HEK293 (cell line): ENCODE measurements at regions not wholly inside any gene's neighbourhood (a gene's known extent, or its start where the extent isn't known, plus 50 kb on each side); places are given as distances from the start of the nearest gene placed in this dataset.

ENCODE experiments used
- CTCF ChIA-PET: fragments of 350-600 bp; formaldehyde crosslinking; extraction: SDS; loops from one replicate; lab custom pipeline; 2021; ENCODE audit warnings: antibody characterized with exemption; lab: Yijun Ruan, JAX
- POLR2A ChIA-PET: fragments of 300-600 bp; formaldehyde crosslinking; extraction: SDS; loops from one replicate; lab custom pipeline; 2020; ENCODE audit warnings: antibody characterized with exemption, inconsistent platforms; lab: Yijun Ruan, JAX
- H3K27ac ChIP-seq: fragments of 200-500 bp; sonication (Bioruptor generic); 2 replicates; pipeline ENCODE4 v1.5.1; 2014; ENCODE audit warnings: low read depth, low read length, control low read depth, inconsistent platforms; ENCODE audit errors: extremely low read depth
- H3K36me3 ChIP-seq, 2 experiments: fragments of 200-500 bp in 1 of 2; sonication (Bioruptor generic) in 1 of 2; 1 replicate in 1 of 2; 2 replicates in 1 of 2; pipeline ENCODE4 v1.5.1; 2014 to 2017; ENCODE audit warnings: inconsistent platforms in 2 of 2, low read length in 2 of 2; ENCODE audit not compliant: control insufficient read depth in 2 of 2, insufficient read depth in 1 of 2
- H3K4me1 ChIP-seq: fragments of 200-500 bp; sonication (Bioruptor generic); 2 replicates; pipeline ENCODE4 v1.5.1; 2014; ENCODE audit warnings: mild to moderate bottlenecking, low read length, inconsistent platforms; ENCODE audit not compliant: control insufficient read depth, insufficient read depth
- H3K4me3 ChIP-seq: 2 replicates; pipeline ENCODE4 v1.5.1; 2011; ENCODE audit warnings: low read depth, mild to moderate bottlenecking, control low read depth, low read length, moderate library complexity
- H3K9me3 ChIP-seq: fragments of 200-500 bp; sonication (Bioruptor generic); 2 replicates; pipeline ENCODE4 v1.5.1; 2014; ENCODE audit warnings: low read depth, low read length, inconsistent platforms; ENCODE audit not compliant: control insufficient read depth, insufficient read depth
- GLIS2 ChIP-seq: fragments of 450-650 bp; formaldehyde crosslinking; IDR thresholded peaks from 2 replicates; pipeline ENCODE4 v1.5.1; 2016; ENCODE audit warnings: missing biosample characterization, missing genetic modification characterization
- KLF1 ChIP-seq: fragments of 450-650 bp; formaldehyde crosslinking; IDR thresholded peaks from 2 replicates; pipeline ENCODE4 v1.5.1; 2016; ENCODE audit warnings: missing biosample characterization, missing genetic modification characterization
- KLF16 ChIP-seq: fragments of 450-650 bp; formaldehyde crosslinking; IDR thresholded peaks from 2 replicates; pipeline ENCODE4 v1.5.1; 2017; ENCODE audit warnings: missing biosample characterization, missing genetic modification characterization
- ZBTB20 ChIP-seq: fragments of 450-650 bp; formaldehyde crosslinking; IDR thresholded peaks from 2 replicates; pipeline ENCODE4 v1.5.1; 2016; ENCODE audit warnings: missing biosample characterization, missing genetic modification characterization
- ZBTB26 ChIP-seq: fragments of 450-650 bp; formaldehyde crosslinking; optimal IDR thresholded peaks from 2 replicates; pipeline ENCODE3; 2016; ENCODE audit warnings: missing biosample characterization, mild to moderate bottlenecking, missing genetic modification characterization
- ZBTB6 ChIP-seq: fragments of 450-650 bp; formaldehyde crosslinking; IDR thresholded peaks from 2 replicates; pipeline ENCODE4 v1.5.1; 2017; ENCODE audit warnings: missing biosample characterization, missing genetic modification characterization
- ZFP3 ChIP-seq: fragments of 450-650 bp; formaldehyde crosslinking; IDR thresholded peaks from 2 replicates; pipeline ENCODE4 v1.5.1; 2016; ENCODE audit warnings: low read depth, missing biosample characterization, missing genetic modification characterization
- ZIC2 ChIP-seq: fragments of 450-650 bp; formaldehyde crosslinking; IDR thresholded peaks from 2 replicates; pipeline ENCODE4 v1.5.1; 2016; ENCODE audit warnings: missing biosample characterization, missing genetic modification characterization
- ZNF132 ChIP-seq: fragments of 450-650 bp; formaldehyde crosslinking; IDR thresholded peaks from 2 replicates; pipeline ENCODE4 v1.5.1; 2017; ENCODE audit warnings: missing biosample characterization, missing genetic modification characterization, borderline replicate concordance
- ZNF138 ChIP-seq: fragments of 450-650 bp; formaldehyde crosslinking; IDR thresholded peaks from 2 replicates; pipeline ENCODE4 v1.5.1; 2016; ENCODE audit warnings: missing biosample characterization, missing genetic modification characterization, borderline replicate concordance
- ZNF214 ChIP-seq: fragments of 450-650 bp; formaldehyde crosslinking; IDR thresholded peaks from 2 replicates; pipeline ENCODE4 v1.5.1; 2017; ENCODE audit warnings: missing biosample characterization, mild to moderate bottlenecking, missing genetic modification characterization, borderline replicate concordance
- ZNF24 ChIP-seq: fragments of 450-650 bp; formaldehyde crosslinking; IDR thresholded peaks from 2 replicates; pipeline ENCODE4 v1.5.1; 2016; ENCODE audit warnings: missing biosample characterization, missing genetic modification characterization
- ZNF26 ChIP-seq: fragments of 450-650 bp; formaldehyde crosslinking; IDR thresholded peaks from 2 replicates; pipeline ENCODE4 v1.5.1; 2016; ENCODE audit warnings: missing biosample characterization, missing genetic modification characterization
- ZNF302 ChIP-seq: fragments of 450-650 bp; formaldehyde crosslinking; IDR thresholded peaks from 2 replicates; pipeline ENCODE4 v1.5.1; 2016; ENCODE audit warnings: missing biosample characterization, missing genetic modification characterization, low read depth
- ZNF341 ChIP-seq: fragments of 450-650 bp; formaldehyde crosslinking; IDR thresholded peaks from 2 replicates; pipeline ENCODE4; 2016; ENCODE audit warnings: low read depth, missing biosample characterization, missing genetic modification characterization
- ZNF423 ChIP-seq: fragments of 450-650 bp; formaldehyde crosslinking; IDR thresholded peaks from 2 replicates; pipeline ENCODE4 v1.5.1; 2016; ENCODE audit warnings: missing biosample characterization, missing genetic modification characterization
- ZNF513 ChIP-seq: fragments of 450-650 bp; IDR thresholded peaks from 2 replicates; pipeline ENCODE4 v1.5.1; 2018; ENCODE audit warnings: missing biosample characterization, missing genetic modification characterization
- ZNF530 ChIP-seq: fragments of 450-650 bp; formaldehyde crosslinking; IDR thresholded peaks from 2 replicates; pipeline ENCODE4 v1.5.1; 2016; ENCODE audit warnings: low read depth, missing biosample characterization, missing genetic modification characterization
- ZNF624 ChIP-seq: fragments of 450-650 bp; formaldehyde crosslinking; IDR thresholded peaks from 2 replicates; pipeline ENCODE4 v1.5.1; 2017; ENCODE audit warnings: missing biosample characterization, missing genetic modification characterization
- ZNF626 ChIP-seq: fragments of 450-650 bp; sonication (Bioruptor Pico); formaldehyde crosslinking; IDR thresholded peaks from 2 replicates; pipeline ENCODE4 v1.5.1; 2018; ENCODE audit warnings: missing biosample characterization, missing genetic modification characterization, inconsistent platforms
- ZNF704 ChIP-seq: fragments of 450-650 bp; formaldehyde crosslinking; IDR thresholded peaks from 2 replicates; pipeline ENCODE4 v1.5.1; 2016; ENCODE audit warnings: missing biosample characterization, missing genetic modification characterization

GRCh38 chr2:215607766-215608165, 171.9 kb upstream of the FN1 start:
- POLR2A ChIA-PET, result no interaction called here
- Histone ChIP-seq H3K4me3 (no peak overlapping the region), H3K27ac (no peak overlapping the region), H3K36me3 (no peaks in the 10 kb centered on the region), H3K4me1 (no peaks in the 10 kb centered on the region), H3K9me3 (no peaks in the 10 kb centered on the region)
- CTCF ChIA-PET, result interaction anchor here (0.6 to 1.1 kb wide), 2 partner anchors 122 to 1638 kb away, joined by 3 to 4 read pairs; no protein-coding TSS in a partner anchor
- TF ChIP-seq ZNF513, result no peak
- no peak for TF ChIP-seq ZNF214
- no peak for TF ChIP-seq ZNF624 (tag by site-specific recombination)

GRCh38 chr2:215606219-215606618, 170.4 kb upstream of the FN1 start:
- no peaks in the 10 kb centered on the region for H3K4me1 ChIP-seq

GRCh38 chr2:215605214-215605613, 169.3 kb upstream of the FN1 start:
- Histone ChIP-seq H3K36me3 (no peaks in the 10 kb centered on the region), H3K4me1 (no peaks in the 10 kb centered on the region), H3K9me3 (no peaks in the 10 kb centered on the region), H3K4me3 (no peak overlapping the region)
- TF ChIP-seq ZNF132 (tag by site-specific recombination) (no peak), ZBTB26 (tag by site-specific recombination) (no peak), ZNF138 (tag by site-specific recombination) (no peak), ZNF302 (tag by site-specific recombination) (no peak), ZNF626 (no peak), ZNF530 (no peak), ZNF26 (no peak), KLF16 (tag by site-specific recombination) (no peak), ZBTB20 (tag by site-specific recombination) (no peak), ZNF24 (no peak), KLF1 (no peak)
- TF ChIP-seq, all 188 proteins: peak for 0
- no peak overlapping the region for H3K27ac ChIP-seq
- ChIA-PET CTCF (interaction anchor here (0.7 kb wide), 1 partner anchor 223 kb away, joined by 3 read pairs; no protein-coding TSS in a partner anchor), POLR2A (no interaction called here)

More at GRCh38 chr2:215606219-215606618, 170.4 kb upstream of the FN1 start:
- H3K9me3 ChIP-seq, result no peaks in the 10 kb centered on the region
- POLR2A ChIA-PET, result interaction anchor here (0.6 kb wide), 1 partner anchor 100 kb away, joined by 3 read pairs; no protein-coding TSS in a partner anchor
- no peaks in the 10 kb centered on the region for H3K36me3 ChIP-seq
- CTCF ChIA-PET, result no interaction called here
- no peak overlapping the region for H3K4me3 ChIP-seq
- TF ChIP-seq GLIS2 (tag by site-specific recombination) (no peak), ZNF341 (no peak), ZNF423 (tag by site-specific recombination) (no peak), ZFP3 (tag by site-specific recombination) (no peak), ZIC2 (no peak), ZNF302 (tag by site-specific recombination) (no peak), ZBTB6 (tag by site-specific recombination) (no peak), ZNF704 (tag by site-specific recombination) (no peak)
- no peak overlapping the region for H3K27ac ChIP-seq
